ENCODE measurements at regions not wholly inside any gene's neighbourhood (a gene's known extent, or its start where the extent isn't known, plus 50 kb on each side); places are given as distances from the start of the nearest gene placed in this dataset.

DNA sequence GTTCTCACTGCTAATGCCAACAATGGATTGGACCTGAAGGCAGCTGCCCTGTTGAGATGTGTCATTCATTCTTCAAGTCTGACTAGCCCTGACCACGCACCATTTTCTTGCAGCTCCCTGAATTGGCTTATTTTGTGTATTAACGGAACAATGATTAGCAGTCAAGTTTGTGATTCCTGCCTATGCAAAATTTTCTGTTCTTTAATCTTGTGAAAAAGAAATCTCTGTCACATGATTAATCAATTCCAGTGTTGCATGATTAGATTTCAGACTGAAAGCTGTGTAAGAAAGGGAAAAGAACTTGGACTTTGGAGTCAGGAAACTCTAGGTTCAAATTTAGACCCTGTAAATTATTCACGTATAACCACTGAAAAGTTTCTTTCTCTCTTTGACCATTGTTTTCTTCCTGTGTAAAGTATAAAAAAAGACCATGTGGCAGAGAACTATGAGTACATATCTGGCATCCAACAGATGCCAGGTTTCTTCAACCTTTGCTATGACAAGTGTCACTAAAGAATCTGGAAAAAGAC lies 64.5 kb upstream of the SLC10A2 start (continued):
- TF ChIP-seq CEBPB (IDR thresholded peaks at IDR 0.05; ENCODE audit: low read depth) (no peak), TCF7L2 (IDR thresholded peaks at IDR 0.05; ENCODE audit: borderline replicate concordance, extremely low read depth, insufficient read depth, insufficient read length) (no peak), JUND (IDR thresholded peaks at IDR 0.05) (no peak)

DNA sequence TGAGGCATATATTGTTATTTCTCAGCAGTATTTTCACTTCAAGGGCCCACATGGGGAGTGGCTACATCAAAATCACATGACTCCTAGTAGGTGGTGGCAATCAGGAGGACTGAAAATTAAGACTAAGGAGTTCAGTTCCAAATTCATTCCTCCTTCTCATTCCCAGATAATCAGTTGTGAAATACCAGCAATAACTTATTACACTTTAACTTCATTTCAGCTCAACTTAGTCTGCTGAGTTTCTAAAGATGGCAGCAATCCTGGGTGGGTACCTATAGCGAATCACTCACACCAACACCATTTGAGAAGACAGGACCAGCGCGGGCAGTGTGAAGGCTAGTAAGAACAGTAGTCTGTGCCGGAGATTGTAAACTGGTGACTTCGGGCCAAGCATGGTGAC lies 63.9 kb upstream of the SLC10A2 start:
- no peak for ATAC-seq
- Histone ChIP-seq H3K4me2 (ENCODE audit: low read length) (no peak overlapping the region), H3K36me3 (ENCODE audit: control insufficient read depth in 1 of 2, insufficient read depth in 2 of 2, low read length in 2 of 2) (no peaks in the 10 kb centered on the region), H3K79me2 (ENCODE audit: insufficient read depth, low read length) (no peaks in the 10 kb centered on the region), H2AFZ (ENCODE audit: low read depth, low read length, poor library complexity, severe bottlenecking) (no peak overlapping the region), H4K20me1 (ENCODE audit: insufficient read depth) (no peaks in the 10 kb centered on the region), H3K27ac (ENCODE audit: low read depth, low read length) (no peak overlapping the region), H3K27me3 (ENCODE audit: insufficient read depth, low read length) (no peaks in the 10 kb centered on the region), H3K4me3 (replicated peaks in 1 of 2; ENCODE audit: low read depth in 1 of 2, low read length in 2 of 2) (no peak overlapping the region), H3K4me1 (ENCODE audit: control insufficient read depth in 1 of 2, insufficient read depth in 2 of 2, low read length in 2 of 2) (no peaks in the 10 kb centered on the region), H3K9me2 (ENCODE audit: insufficient read depth) (no peaks in the 10 kb centered on the region), H3K9me3 (ENCODE audit: control insufficient read depth in 1 of 2, insufficient read depth in 1 of 2, low read depth in 1 of 2, low read length in 2 of 2) (no peaks in the 10 kb centered on the region), H3K9ac (ENCODE audit: low read length) (no peak overlapping the region)
- TF ChIP-seq POLR2A (IDR thresholded peaks at IDR 0.05; ENCODE audit: borderline replicate concordance, extremely low read depth, insufficient read depth, insufficient read length) (no peak), EZH2phosphoT487 (IDR thresholded peaks at IDR 0.05; ENCODE audit: borderline replicate concordance) (no peak), EZH2 (IDR thresholded peaks at IDR 0.05) (no peak), EGR1 (IDR thresholded peaks at IDR 0.05; ENCODE audit: low read depth) (no peak), SRF (IDR thresholded peaks at IDR 0.05; ENCODE audit: low read depth) (no peak), ELF1 (IDR thresholded peaks at IDR 0.05; ENCODE audit: borderline replicate concordance, low read depth) (no peak), RAD21 (IDR thresholded peaks at IDR 0.05; ENCODE audit: low read depth) (no peak)
- TF ChIP-seq, protein P1, sequence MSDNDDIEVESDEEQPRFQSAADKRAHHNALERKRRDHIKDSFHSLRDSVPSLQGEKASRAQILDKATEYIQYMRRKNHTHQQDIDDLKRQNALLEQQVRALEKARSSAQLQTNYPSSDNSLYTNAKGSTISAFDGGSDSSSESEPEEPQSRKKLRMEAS (IDR thresholded peaks at IDR 0.05): no peak
- CTCF ChIA-PET: no interaction called here
- POLR2A ChIA-PET: no interaction called here
- intact Hi-C loops (cut with micrococcal nuclease): no loop called here
- BruUV-seq (replicated peaks): no TSS peak
- RAD21 ChIA-PET (ENCODE audit: low non-redundant PET in 1 of 2, low total read pairs in 2 of 2, uncharacterized antibody in 2 of 2, unreplicated experiment in 2 of 2): no interaction called here
- DNase-seq (ENCODE audit: low read depth, low spot score): no peak

All from HCT116 (cell line).